ENCODE measurements at regions not wholly inside any gene's neighbourhood (a gene's known extent, or its start where the extent isn't known, plus 50 kb on each side); places are given as distances from the start of the nearest gene placed in this dataset.

- no peaks in the 10 kb centered on the region for H3K36me3 ChIP-seq
- H3K9me3 ChIP-seq (ENCODE audit: low read depth): no peaks in the 10 kb centered on the region
- no peak overlapping the region for H3K9ac ChIP-seq
- H3K4me1 ChIP-seq: no peaks in the 10 kb centered on the region
- Mint-ChIP-seq H3K27ac (no peak overlapping the region), H3K9me3 (no peaks in the 10 kb centered on the region), H3K4me3 (no peak overlapping the region), H3K36me3 (no peaks in the 10 kb centered on the region), H3K27me3 (ENCODE audit: insufficient read depth, low read depth) (peaks cover 5% of the 10 kb centered on the region), H3K4me1 (no peaks in the 10 kb centered on the region)
- TF ChIP-seq EZH2 (IDR thresholded peaks at IDR 0.05): no peak
- no peak for TF ChIP-seq EZH2phosphoT487 (IDR thresholded peaks at IDR 0.05)
- TF ChIP-seq, protein P1, sequence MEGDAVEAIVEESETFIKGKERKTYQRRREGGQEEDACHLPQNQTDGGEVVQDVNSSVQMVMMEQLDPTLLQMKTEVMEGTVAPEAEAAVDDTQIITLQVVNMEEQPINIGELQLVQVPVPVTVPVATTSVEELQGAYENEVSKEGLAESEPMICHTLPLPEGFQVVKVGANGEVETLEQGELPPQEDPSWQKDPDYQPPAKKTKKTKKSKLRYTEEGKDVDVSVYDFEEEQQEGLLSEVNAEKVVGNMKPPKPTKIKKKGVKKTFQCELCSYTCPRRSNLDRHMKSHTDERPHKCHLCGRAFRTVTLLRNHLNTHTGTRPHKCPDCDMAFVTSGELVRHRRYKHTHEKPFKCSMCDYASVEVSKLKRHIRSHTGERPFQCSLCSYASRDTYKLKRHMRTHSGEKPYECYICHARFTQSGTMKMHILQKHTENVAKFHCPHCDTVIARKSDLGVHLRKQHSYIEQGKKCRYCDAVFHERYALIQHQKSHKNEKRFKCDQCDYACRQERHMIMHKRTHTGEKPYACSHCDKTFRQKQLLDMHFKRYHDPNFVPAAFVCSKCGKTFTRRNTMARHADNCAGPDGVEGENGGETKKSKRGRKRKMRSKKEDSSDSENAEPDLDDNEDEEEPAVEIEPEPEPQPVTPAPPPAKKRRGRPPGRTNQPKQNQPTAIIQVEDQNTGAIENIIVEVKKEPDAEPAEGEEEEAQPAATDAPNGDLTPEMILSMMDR (IDR thresholded peaks at IDR 0.05): no peak
- H4K20me1 ChIP-seq (ENCODE audit: low read depth): no peaks in the 10 kb centered on the region
- no peaks in the 10 kb centered on the region for H3K79me2 ChIP-seq (ENCODE audit: low read depth)
- no peak overlapping the region for H3K4me3 ChIP-seq
- H3K4me2 ChIP-seq: no peak overlapping the region
- H3F3A ChIP-seq (ENCODE audit: low read depth): no peaks in the 10 kb centered on the region
- no peaks in the 10 kb centered on the region for H3K27me3 ChIP-seq
- DNase-seq (ENCODE audit: low spot score): no peak
- H2AFZ ChIP-seq (replicated peaks): peak overlapping the region; percentile 29
- H3K27ac ChIP-seq: no peak overlapping the region
These were observed 564.5 kb upstream of the CNTN5 start for GRCh38 chr11:98456308-98456680.

GRCh38 chr11:98495016-98495415 lies 525.7 kb upstream of the CNTN5 start:
- H3K4me3 Mint-ChIP-seq: no peak overlapping the region
- no peak overlapping the region for H3K27ac Mint-ChIP-seq
- H3K9me3 ChIP-seq (ENCODE audit: low read depth): no peaks in the 10 kb centered on the region
- H2AFZ ChIP-seq (replicated peaks): no peak overlapping the region
- no peak overlapping the region for H3K4me3 ChIP-seq
- H3K4me1 ChIP-seq: peaks cover 4% of the 10 kb centered on the region
- no peak overlapping the region for H3K4me2 ChIP-seq
- H4K20me1 ChIP-seq (ENCODE audit: low read depth): no peaks in the 10 kb centered on the region
- TF ChIP-seq EZH2 (IDR thresholded peaks at IDR 0.05) (no peak), EZH2phosphoT487 (IDR thresholded peaks at IDR 0.05) (no peak)
- TF ChIP-seq, protein P1 (IDR thresholded peaks at IDR 0.05): no peak
- no peak overlapping the region for H3K9ac ChIP-seq
- H3F3A ChIP-seq (ENCODE audit: low read depth): no peaks in the 10 kb centered on the region
- H3K27me3 Mint-ChIP-seq (ENCODE audit: insufficient read depth, low read depth): no peaks in the 10 kb centered on the region
- H3K27me3 ChIP-seq: no peaks in the 10 kb centered on the region
- H3K36me3 Mint-ChIP-seq: no peaks in the 10 kb centered on the region
- H3K36me3 ChIP-seq: no peaks in the 10 kb centered on the region
- no peak for DNase-seq (ENCODE audit: low spot score)
- no peaks in the 10 kb centered on the region for H3K4me1 Mint-ChIP-seq
- no peak overlapping the region for H3K27ac ChIP-seq
- H3K9me3 Mint-ChIP-seq: no peaks in the 10 kb centered on the region
- H3K79me2 ChIP-seq (ENCODE audit: low read depth): no peaks in the 10 kb centered on the region

DNA sequence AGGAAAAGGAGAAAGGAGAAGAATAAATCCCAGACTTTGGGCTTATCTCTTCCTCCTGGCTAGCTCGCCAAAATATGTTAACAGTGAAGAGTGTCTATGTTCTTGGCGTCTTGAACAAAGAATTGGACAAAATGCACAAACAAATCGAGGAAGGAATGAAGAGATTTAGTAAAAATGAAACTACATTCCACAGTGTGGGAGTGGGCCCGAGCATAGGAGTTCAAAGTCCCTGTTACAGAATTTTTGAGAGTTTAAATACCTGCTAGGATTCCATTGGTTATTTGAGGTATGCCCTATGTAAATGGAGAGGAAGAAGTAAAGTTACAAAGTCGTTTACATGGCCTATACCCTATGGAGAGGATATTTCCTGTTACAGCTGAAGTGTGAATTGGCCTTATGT lies 525.1 kb upstream of the CNTN5 start:
- H3F3A ChIP-seq (ENCODE audit: low read depth): no peaks in the 10 kb centered on the region
- H4K20me1 ChIP-seq (ENCODE audit: low read depth): no peaks in the 10 kb centered on the region
- no peaks in the 10 kb centered on the region for H3K9me3 ChIP-seq (ENCODE audit: low read depth)
- no peaks in the 10 kb centered on the region for H3K9me3 Mint-ChIP-seq
- H3K79me2 ChIP-seq (ENCODE audit: low read depth): no peaks in the 10 kb centered on the region
- DNase-seq (ENCODE audit: low spot score): no peak
- no peak overlapping the region for H3K4me2 ChIP-seq
- no peak overlapping the region for H3K27ac Mint-ChIP-seq
- H3K36me3 Mint-ChIP-seq: no peaks in the 10 kb centered on the region
- H3K4me1 Mint-ChIP-seq: no peaks in the 10 kb centered on the region
- no peak overlapping the region for H3K4me3 Mint-ChIP-seq
- no peak overlapping the region for H3K27ac ChIP-seq
- no peaks in the 10 kb centered on the region for H3K27me3 Mint-ChIP-seq (ENCODE audit: insufficient read depth, low read depth)
- H3K4me3 ChIP-seq: no peak overlapping the region
- no peak overlapping the region for H3K9ac ChIP-seq
- no peaks in the 10 kb centered on the region for H3K36me3 ChIP-seq
- TF ChIP-seq EZH2 (IDR thresholded peaks at IDR 0.05) (no peak), EZH2phosphoT487 (IDR thresholded peaks at IDR 0.05) (no peak)
- TF ChIP-seq, protein P1 (IDR thresholded peaks at IDR 0.05): no peak
- H3K27me3 ChIP-seq: no peaks in the 10 kb centered on the region
- H3K4me1 ChIP-seq: peaks cover 4% of the 10 kb centered on the region
- no peak overlapping the region for H2AFZ ChIP-seq (replicated peaks)

- Histone ChIP-seq H3K36me3 (no peaks in the 10 kb centered on the region), H3K4me1 (no peaks in the 10 kb centered on the region), H4K20me1 (ENCODE audit: low read depth) (no peaks in the 10 kb centered on the region), H3K9ac (no peak overlapping the region), H3F3A (ENCODE audit: low read depth) (no peaks in the 10 kb centered on the region), H3K27me3 (no peaks in the 10 kb centered on the region), H3K79me2 (ENCODE audit: low read depth) (no peaks in the 10 kb centered on the region), H3K4me3 (no peak overlapping the region), H3K27ac (no peak overlapping the region), H3K4me2 (no peak overlapping the region), H3K9me3 (ENCODE audit: low read depth) (no peaks in the 10 kb centered on the region), H2AFZ (replicated peaks) (no peak overlapping the region)
- Mint-ChIP-seq H3K27ac (no peak overlapping the region), H3K4me3 (no peak overlapping the region), H3K4me1 (no peaks in the 10 kb centered on the region), H3K9me3 (peaks cover 6% of the 10 kb centered on the region), H3K36me3 (no peaks in the 10 kb centered on the region), H3K27me3 (ENCODE audit: insufficient read depth, low read depth) (no peaks in the 10 kb centered on the region)
- no peak for DNase-seq (ENCODE audit: low spot score)
- TF ChIP-seq EZH2phosphoT487 (IDR thresholded peaks at IDR 0.05) (no peak), EZH2 (IDR thresholded peaks at IDR 0.05) (no peak)
- TF ChIP-seq, protein P1 (IDR thresholded peaks at IDR 0.05): no peak
These were observed 513.5 kb upstream of the CNTN5 start for GRCh38 chr11:98507208-98507607.
